SJCRH30 (cell line): ENCODE measurements at regions not wholly inside any gene's neighbourhood (a gene's known extent, or its start where the extent isn't known, plus 50 kb on each side); places are given as distances from the start of the nearest gene placed in this dataset.

Experiments used
- DNase-seq, 2 experiments: peaks; one replicate each; pipeline ENCODE4 v3.0.0-alpha.2; 2015 to 2020
- H3K27ac ChIP-seq: fragments of 250-450 bp; sonication (Bioruptor Pico); 2 replicates; pipeline ENCODE4 v1.5.1; 2020; ENCODE audit warnings: mild to moderate bottlenecking, moderate library complexity
- H3K27me3 ChIP-seq: fragments of 250-450 bp; sonication (Bioruptor Pico); 2 replicates; pipeline ENCODE4 v1.5.1; 2020; ENCODE audit warnings: mild to moderate bottlenecking, moderate library complexity
- H3K36me3 ChIP-seq: fragments of 250-450 bp; sonication (Bioruptor Pico); 2 replicates; pipeline ENCODE4 v1.5.1; 2020; ENCODE audit warnings: mild to moderate bottlenecking, moderate library complexity
- H3K4me1 ChIP-seq: fragments of 250-450 bp; sonication (Bioruptor Pico); 2 replicates; pipeline ENCODE4 v1.5.1; 2020; ENCODE audit warnings: mild to moderate bottlenecking, moderate library complexity
- H3K4me3 ChIP-seq: fragments of 250-450 bp; sonication (Bioruptor Pico); 2 replicates; pipeline ENCODE4 v1.5.1; 2020; ENCODE audit warnings: mild to moderate bottlenecking, moderate library complexity
- H3K9me3 ChIP-seq: fragments of 250-450 bp; sonication (Bioruptor Pico); replicated peaks from 2 replicates; pipeline ENCODE4 v1.5.1; 2020; ENCODE audit warnings: mild to moderate bottlenecking, moderate library complexity

GRCh38 chr2:143823876-143824275, 694.7 kb downstream of the ARHGAP15 start:
- DNase-seq, result peak; percentile 47 to 84
- H3K27me3 ChIP-seq, result no peaks in the 10 kb centered on the region
- peaks cover 40% of the 10 kb centered on the region for H3K4me1 ChIP-seq
- no peaks in the 10 kb centered on the region for H3K36me3 ChIP-seq
- H3K9me3 ChIP-seq, result no peaks in the 10 kb centered on the region
- peak overlapping the region; percentile 90 for H3K27ac ChIP-seq
- no peak overlapping the region; the same call in 1 of the 2 replicates for H3K4me3 ChIP-seq

DNA sequence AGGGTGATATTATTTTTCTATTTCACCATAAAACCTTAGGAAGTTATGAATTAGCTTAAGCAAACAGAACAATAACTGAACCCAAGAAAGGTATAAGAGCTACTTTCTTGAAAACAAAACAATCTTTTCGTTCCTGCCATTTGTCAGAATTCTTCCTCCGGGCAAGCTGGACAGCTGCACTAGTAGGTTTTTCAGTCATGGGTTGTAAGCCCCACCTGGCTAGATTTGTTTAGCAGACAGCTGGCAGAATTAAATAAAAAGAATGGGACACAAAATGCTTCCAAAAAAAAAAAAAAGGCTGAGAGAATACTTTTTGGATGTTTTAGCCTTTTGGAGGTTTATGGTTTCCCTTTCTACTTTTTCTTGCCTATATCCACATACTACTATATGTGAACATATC, 694.1 kb downstream of the ARHGAP15 start:
- no peaks in the 10 kb centered on the region for H3K36me3 ChIP-seq
- DNase-seq, result peak; percentile 84 to 93
- H3K4me1 ChIP-seq, result peaks cover 35% of the 10 kb centered on the region
- H3K27ac ChIP-seq, result peak overlapping the region; percentile 90
- H3K9me3 ChIP-seq, result no peaks in the 10 kb centered on the region
- peak overlapping the region; percentile 6 for H3K4me3 ChIP-seq
- H3K27me3 ChIP-seq, result no peaks in the 10 kb centered on the region

GRCh38 chr2:143822736-143823135, 693.5 kb downstream of the ARHGAP15 start:
- no peaks in the 10 kb centered on the region for H3K36me3 ChIP-seq
- H3K27ac ChIP-seq, result peak overlapping the region; percentile 90
- peaks cover 34% of the 10 kb centered on the region for H3K4me1 ChIP-seq
- H3K4me3 ChIP-seq, result 0 out of 2 replicates have a peak overlapping the region, but pooled peaks have one; percentile 6
- H3K27me3 ChIP-seq, result no peaks in the 10 kb centered on the region
- peak; percentile 18 to 60 for DNase-seq
- no peaks in the 10 kb centered on the region for H3K9me3 ChIP-seq

DNA sequence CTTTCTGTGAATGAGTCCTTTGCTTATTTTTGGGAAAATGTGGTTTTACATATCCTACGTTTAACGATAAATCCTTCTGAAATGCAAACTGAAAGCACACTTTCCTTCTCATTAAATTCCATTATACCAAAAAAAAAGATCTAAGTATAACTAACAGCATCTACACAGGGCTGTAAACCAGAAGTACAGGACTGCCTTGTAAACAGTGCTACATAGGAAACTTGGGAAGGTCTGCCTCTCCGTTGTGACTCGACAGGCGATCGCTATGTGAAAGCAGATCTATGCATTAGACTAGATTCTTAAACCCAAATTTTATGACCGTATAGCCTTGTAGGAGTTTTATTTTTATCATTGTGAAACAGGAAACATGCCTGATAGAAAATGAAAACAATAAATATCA, 690.5 kb downstream of the ARHGAP15 start:
- H3K27me3 ChIP-seq, result no peaks in the 10 kb centered on the region
- no peak overlapping the region for H3K27ac ChIP-seq
- no peaks in the 10 kb centered on the region for H3K9me3 ChIP-seq
- H3K4me1 ChIP-seq, result peaks cover 22% of the 10 kb centered on the region
- DNase-seq, result no peak
- H3K36me3 ChIP-seq, result no peaks in the 10 kb centered on the region
- no peak overlapping the region for H3K4me3 ChIP-seq

DNA sequence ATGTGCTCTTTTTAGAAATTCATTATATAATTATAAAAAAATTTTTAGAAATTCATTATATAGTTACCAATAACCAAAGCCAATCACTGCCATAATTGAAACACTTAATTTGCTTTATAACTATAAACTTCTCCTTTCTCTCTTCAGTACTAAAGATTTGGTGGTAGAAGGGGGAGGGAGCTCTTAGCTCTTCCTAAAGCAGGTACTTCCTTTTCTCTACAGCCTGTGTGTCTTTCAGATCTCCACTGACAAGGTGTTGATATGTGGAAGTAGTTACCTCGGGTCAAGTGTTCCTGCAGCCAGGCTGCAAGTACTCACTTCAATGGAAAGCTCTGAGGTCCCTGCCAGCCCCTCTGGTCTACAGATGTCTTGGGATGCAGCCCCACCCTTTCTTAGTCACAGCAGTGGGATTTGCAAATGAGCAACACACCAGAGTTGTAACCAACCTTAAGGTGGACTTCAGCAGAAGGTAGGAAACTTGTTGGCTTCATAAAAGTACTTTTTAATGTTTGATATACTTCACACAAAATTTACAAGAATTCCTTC, 690.0 kb downstream of the ARHGAP15 start:
- Histone ChIP-seq H3K36me3 (no peaks in the 10 kb centered on the region), H3K4me3 (no peak overlapping the region), H3K4me1 (peaks cover 17% of the 10 kb centered on the region), H3K27ac (no peak overlapping the region), H3K27me3 (no peaks in the 10 kb centered on the region), H3K9me3 (no peaks in the 10 kb centered on the region)
- no peak for DNase-seq
